ENCODE measurements at regions not wholly inside any gene's neighbourhood (a gene's known extent, or its start where the extent isn't known, plus 50 kb on each side); places are given as distances from the start of the nearest gene placed in this dataset.

- no peak for TF ChIP-seq POLR2A (IDR thresholded peaks at IDR 0.05)
- TF ChIP-seq POLR2AphosphoS5 (IDR thresholded peaks at IDR 0.05), result no peak
Measured at GRCh38 chr7:97468493-97468892, 263.4 kb upstream of the TAC1 start.

Measured in sigmoid colon (tissue), 4 donors.